ENCODE measurements at regions not wholly inside any gene's neighbourhood (a gene's known extent, or its start where the extent isn't known, plus 50 kb on each side); places are given as distances from the start of the nearest gene placed in this dataset.

DNA sequence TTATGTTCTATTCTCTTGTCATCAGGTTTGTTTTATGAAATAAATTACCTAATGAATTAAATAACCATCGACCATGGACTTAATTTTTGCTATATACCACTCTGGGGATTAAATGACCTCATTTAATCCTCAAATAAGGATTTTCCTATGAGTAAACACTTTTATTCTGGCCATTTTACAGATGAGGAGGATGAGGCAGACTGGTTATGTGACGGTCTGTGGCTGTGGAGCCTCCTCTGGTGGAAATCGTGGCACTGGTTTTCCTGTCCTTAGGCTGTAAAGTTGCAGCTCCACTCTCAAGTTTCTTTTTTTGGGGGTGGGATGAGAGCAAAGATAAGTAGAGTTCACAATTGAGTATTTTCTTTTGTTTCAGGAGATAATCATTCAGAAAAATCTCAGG lies 105.2 kb downstream of the XCL2 start:
- H3K4me3 ChIP-seq = no peak overlapping the region
- no peaks in the 10 kb centered on the region for H3K36me3 ChIP-seq
- no peak overlapping the region for H3K27ac ChIP-seq
- no peaks in the 10 kb centered on the region for H3K9me3 ChIP-seq
- H3K4me1 ChIP-seq = peaks cover 0 to 10% (median 0%) of the 10 kb centered on the region in 4 donors
- no peaks in the 10 kb centered on the region for H3K27me3 ChIP-seq
- no peak for DNase-seq (ENCODE audit: low spot score in 2 of 2)
- WGBS, 2 donors = 81 to 89% methylated on average over 3 of the region's 3 CpGs
- no peak for TF ChIP-seq EP300 (IDR thresholded peaks at IDR 0.05)
- TF ChIP-seq CTCF (IDR thresholded peaks at IDR 0.05) = no peak
- no peak for TF ChIP-seq POLR2A (IDR thresholded peaks at IDR 0.05)

GRCh38 chr1:168437821-168438220 lies 106.0 kb downstream of the XCL2 start:
- H3K27ac ChIP-seq = no peak overlapping the region
- no peak for TF ChIP-seq EP300 (IDR thresholded peaks at IDR 0.05)
- no peak for TF ChIP-seq POLR2A (IDR thresholded peaks at IDR 0.05)
- TF ChIP-seq CTCF (IDR thresholded peaks at IDR 0.05) = no peak
- no peak for DNase-seq (ENCODE audit: low spot score in 2 of 2)
- H3K36me3 ChIP-seq = no peaks in the 10 kb centered on the region
- WGBS, 2 donors = 73 to 85% methylated on average over 5 to 6 of the region's 6 CpGs
- H3K9me3 ChIP-seq = no peaks in the 10 kb centered on the region
- H3K4me1 ChIP-seq = peaks cover 0 to 10% (median 0%) of the 10 kb centered on the region in 4 donors
- no peak overlapping the region for H3K4me3 ChIP-seq
- no peaks in the 10 kb centered on the region for H3K27me3 ChIP-seq

GRCh38 chr1:168435439-168435838 lies 108.4 kb downstream of the XCL2 start:
- Histone ChIP-seq H3K36me3 (no peaks in the 10 kb centered on the region), H3K27ac (no peak overlapping the region), H3K27me3 (no peaks in the 10 kb centered on the region), H3K9me3 (no peaks in the 10 kb centered on the region), H3K4me1 (peaks cover 0 to 10% (median 0%) of the 10 kb centered on the region in 4 donors), H3K4me3 (no peak overlapping the region)
- TF ChIP-seq CTCF (IDR thresholded peaks at IDR 0.05) = no peak
- TF ChIP-seq POLR2A (IDR thresholded peaks at IDR 0.05) = no peak
- TF ChIP-seq EP300 (IDR thresholded peaks at IDR 0.05) = no peak
- DNase-seq (ENCODE audit: low spot score in 2 of 2) = no peak
- WGBS, 2 donors = 94 to 99% methylated on average over 6 of the region's 6 CpGs

DNA sequence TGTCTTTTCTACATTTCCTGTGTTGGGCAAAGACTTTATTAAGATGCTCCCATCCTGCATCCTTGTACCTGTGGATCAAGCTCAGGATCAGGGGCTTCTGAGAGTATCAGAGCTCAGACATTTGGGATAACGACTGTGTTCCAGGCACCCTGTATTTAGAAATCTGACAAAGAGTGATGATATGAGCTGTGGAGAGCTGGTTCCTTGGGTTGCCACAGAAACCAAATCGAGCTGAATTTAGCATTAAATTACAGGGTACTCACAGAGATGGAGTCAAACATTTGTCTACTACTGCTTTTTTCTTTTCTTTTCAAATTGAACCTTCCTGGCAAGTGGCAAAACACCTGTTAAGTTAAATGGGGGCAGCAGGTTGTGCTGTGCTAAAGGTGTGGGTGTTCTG lies 110.6 kb downstream of the XCL2 start:
- H3K9me3 ChIP-seq = no peaks in the 10 kb centered on the region
- WGBS, 2 donors = 74 to 80% methylated on average over 2 of the region's 2 CpGs
- DNase-seq (ENCODE audit: low spot score in 2 of 2) = no peak
- no peaks in the 10 kb centered on the region for H3K27me3 ChIP-seq
- no peak overlapping the region for H3K4me3 ChIP-seq
- H3K36me3 ChIP-seq = no peaks in the 10 kb centered on the region
- no peak overlapping the region for H3K27ac ChIP-seq
- no peak for TF ChIP-seq POLR2A (IDR thresholded peaks at IDR 0.05)
- peaks cover 0 to 5% (median 0%) of the 10 kb centered on the region in 4 donors for H3K4me1 ChIP-seq

- DNase-seq (ENCODE audit: low spot score in 2 of 2) = no peak
- Histone ChIP-seq H3K9me3 (no peaks in the 10 kb centered on the region), H3K27ac (no peak overlapping the region), H3K27me3 (no peaks in the 10 kb centered on the region), H3K4me3 (no peak overlapping the region), H3K4me1 (peaks cover 0 to 9% (median 0%) of the 10 kb centered on the region in 4 donors), H3K36me3 (no peaks in the 10 kb centered on the region)
- TF ChIP-seq EP300 (IDR thresholded peaks at IDR 0.05) (no peak), CTCF (IDR thresholded peaks at IDR 0.05) (no peak), POLR2A (IDR thresholded peaks at IDR 0.05) (no peak)
These were observed 111.9 kb downstream of the XCL2 start for GRCh38 chr1:168431882-168432281.

- no peak overlapping the region for H3K27ac ChIP-seq
- no peaks in the 10 kb centered on the region for H3K9me3 ChIP-seq
- H3K4me3 ChIP-seq = no peak overlapping the region
- no peaks in the 10 kb centered on the region for H3K27me3 ChIP-seq
- 71 to 72% methylated on average over 13 of the region's 13 CpGs for WGBS, 2 donors
- H3K4me1 ChIP-seq = peaks cover 0 to 9% (median 0%) of the 10 kb centered on the region in 4 donors
- DNase-seq (ENCODE audit: low spot score in 2 of 2) = no peak
- TF ChIP-seq POLR2A (IDR thresholded peaks at IDR 0.05) = no peak
- H3K36me3 ChIP-seq = no peaks in the 10 kb centered on the region
These were observed 113.5 kb downstream of the XCL2 start for GRCh38 chr1:168430321-168430720.

Measured in tibial nerve (tissue), 4 donors.